Sigmoid colon (tissue), 4 donors: ENCODE measurements at regions not wholly inside any gene's neighbourhood (a gene's known extent, or its start where the extent isn't known, plus 50 kb on each side); places are given as distances from the start of the nearest gene placed in this dataset.

ENCODE experiments used
- CTCF ChIP-seq, 4 experiments: fragments of 450-650 bp in 3 of 4; fragments of 200-600 bp in 1 of 4; IDR thresholded peaks; one replicate each; pipeline ENCODE4 v1.5.1; 2016 to 2019; ENCODE audit warnings: antibody characterized with exemption in 4 of 4, mild to moderate bottlenecking in 3 of 4, moderate library complexity in 2 of 4
- POLR2A ChIP-seq, 2 donors: fragments of 450-650 bp; IDR thresholded peaks; one replicate each; pipeline ENCODE4 v1.6.1; 2016; ENCODE audit warnings: antibody characterized with exemption in 2 of 2, mild to moderate bottlenecking in 2 of 2, moderate library complexity in 2 of 2
- POLR2AphosphoS5 ChIP-seq, 4 donors: sonication (generic); formaldehyde crosslinking; IDR thresholded peaks; one replicate each; pipeline ENCODE4 v1.6.1; 2017; ENCODE audit warnings: antibody characterized with exemption in 4 of 4

- no peak for TF ChIP-seq POLR2AphosphoS5 (IDR thresholded peaks at IDR 0.05)
- TF ChIP-seq CTCF (IDR thresholded peaks at IDR 0.05), result no peak
- TF ChIP-seq POLR2A (IDR thresholded peaks at IDR 0.05), result no peak
Observed at GRCh38 chr2:22134421-22134820, 1010.7 kb downstream of the TDRD15 start.
